HEK293 (cell line): ENCODE measurements at regions not wholly inside any gene's neighbourhood (a gene's known extent, or its start where the extent isn't known, plus 50 kb on each side); places are given as distances from the start of the nearest gene placed in this dataset.

Experiments
- CTCF ChIA-PET: fragments of 350-600 bp; formaldehyde crosslinking; extraction: SDS; loops from one replicate; lab custom pipeline; 2021; ENCODE audit warnings: antibody characterized with exemption; lab: Yijun Ruan, JAX
- POLR2A ChIA-PET: fragments of 300-600 bp; formaldehyde crosslinking; extraction: SDS; loops from one replicate; lab custom pipeline; 2020; ENCODE audit warnings: antibody characterized with exemption, inconsistent platforms; lab: Yijun Ruan, JAX
- H3K27ac ChIP-seq: fragments of 200-500 bp; sonication (Bioruptor generic); 2 replicates; pipeline ENCODE4 v1.5.1; 2014; ENCODE audit warnings: low read depth, low read length, control low read depth, inconsistent platforms; ENCODE audit errors: extremely low read depth
- H3K36me3 ChIP-seq, 2 experiments: fragments of 200-500 bp in 1 of 2; sonication (Bioruptor generic) in 1 of 2; 1 replicate in 1 of 2; 2 replicates in 1 of 2; pipeline ENCODE4 v1.5.1; 2014 to 2017; ENCODE audit warnings: inconsistent platforms in 2 of 2, low read length in 2 of 2; ENCODE audit not compliant: control insufficient read depth in 2 of 2, insufficient read depth in 1 of 2
- H3K4me1 ChIP-seq: fragments of 200-500 bp; sonication (Bioruptor generic); 2 replicates; pipeline ENCODE4 v1.5.1; 2014; ENCODE audit warnings: mild to moderate bottlenecking, low read length, inconsistent platforms; ENCODE audit not compliant: control insufficient read depth, insufficient read depth
- H3K4me3 ChIP-seq: 2 replicates; pipeline ENCODE4 v1.5.1; 2011; ENCODE audit warnings: low read depth, mild to moderate bottlenecking, control low read depth, low read length, moderate library complexity
- H3K9me3 ChIP-seq: fragments of 200-500 bp; sonication (Bioruptor generic); 2 replicates; pipeline ENCODE4 v1.5.1; 2014; ENCODE audit warnings: low read depth, low read length, inconsistent platforms; ENCODE audit not compliant: control insufficient read depth, insufficient read depth
- KLF1 ChIP-seq: fragments of 450-650 bp; formaldehyde crosslinking; IDR thresholded peaks from 2 replicates; pipeline ENCODE4 v1.5.1; 2016; ENCODE audit warnings: missing biosample characterization, missing genetic modification characterization
- KLF7 ChIP-seq: fragments of 450-650 bp; formaldehyde crosslinking; IDR thresholded peaks from 2 replicates; pipeline ENCODE4 v1.5.1; 2016; ENCODE audit warnings: missing biosample characterization, missing genetic modification characterization, borderline replicate concordance
- REPIN1 ChIP-seq: fragments of 450-650 bp; formaldehyde crosslinking; IDR thresholded peaks from 2 replicates; pipeline ENCODE4 v1.5.1; 2017; ENCODE audit warnings: missing biosample characterization, missing genetic modification characterization, low read depth
- ZBTB1 ChIP-seq: fragments of 450-650 bp; formaldehyde crosslinking; IDR thresholded peaks from 2 replicates; pipeline ENCODE4 v1.5.1; 2016; ENCODE audit warnings: missing biosample characterization, missing genetic modification characterization
- ZFP3 ChIP-seq: fragments of 450-650 bp; formaldehyde crosslinking; IDR thresholded peaks from 2 replicates; pipeline ENCODE4 v1.5.1; 2016; ENCODE audit warnings: low read depth, missing biosample characterization, missing genetic modification characterization
- ZNF155 ChIP-seq: fragments of 450-650 bp; formaldehyde crosslinking; IDR thresholded peaks from 2 replicates; pipeline ENCODE4 v1.5.1; 2016; ENCODE audit warnings: missing biosample characterization, missing genetic modification characterization
- ZNF16 ChIP-seq: fragments of 450-650 bp; formaldehyde crosslinking; IDR thresholded peaks from 2 replicates; pipeline ENCODE4 v1.5.1; 2016; ENCODE audit warnings: low read depth, missing biosample characterization, missing genetic modification characterization
- ZNF174 ChIP-seq: fragments of 450-650 bp; formaldehyde crosslinking; IDR thresholded peaks from 2 replicates; pipeline ENCODE4 v1.5.0; 2017; ENCODE audit warnings: missing biosample characterization, mild to moderate bottlenecking, missing genetic modification characterization
- ZNF266 ChIP-seq: fragments of 450-650 bp; formaldehyde crosslinking; IDR thresholded peaks from 2 replicates; pipeline ENCODE4 v1.5.1; 2016; ENCODE audit warnings: missing biosample characterization, missing genetic modification characterization, low read depth
- ZNF302 ChIP-seq: fragments of 450-650 bp; formaldehyde crosslinking; IDR thresholded peaks from 2 replicates; pipeline ENCODE4 v1.5.1; 2016; ENCODE audit warnings: missing biosample characterization, missing genetic modification characterization, low read depth
- ZNF324 ChIP-seq: fragments of 450-650 bp; formaldehyde crosslinking; IDR thresholded peaks from 2 replicates; pipeline ENCODE4 v1.5.1; 2016; ENCODE audit warnings: missing biosample characterization, missing genetic modification characterization
- ZNF416 ChIP-seq: fragments of 450-650 bp; formaldehyde crosslinking; IDR thresholded peaks from 2 replicates; pipeline ENCODE4 v1.5.1; 2016; ENCODE audit warnings: missing biosample characterization, missing genetic modification characterization
- ZNF48 ChIP-seq: fragments of 450-650 bp; formaldehyde crosslinking; IDR thresholded peaks from 2 replicates; pipeline ENCODE4 v1.5.1; 2016; ENCODE audit warnings: missing biosample characterization, missing genetic modification characterization
- ZNF521 ChIP-seq: fragments of 450-650 bp; formaldehyde crosslinking; IDR thresholded peaks from 2 replicates; pipeline ENCODE4 v1.5.1; 2017; ENCODE audit warnings: missing biosample characterization, mild to moderate bottlenecking, missing genetic modification characterization
- ZNF596 ChIP-seq: fragments of 450-650 bp; IDR thresholded peaks from 2 replicates; pipeline ENCODE4 v1.5.0; 2018; ENCODE audit warnings: missing biosample characterization, mild to moderate bottlenecking, missing genetic modification characterization, moderate library complexity
- ZNF624 ChIP-seq: fragments of 450-650 bp; formaldehyde crosslinking; IDR thresholded peaks from 2 replicates; pipeline ENCODE4 v1.5.1; 2017; ENCODE audit warnings: missing biosample characterization, missing genetic modification characterization
- ZNF626 ChIP-seq: fragments of 450-650 bp; sonication (Bioruptor Pico); formaldehyde crosslinking; IDR thresholded peaks from 2 replicates; pipeline ENCODE4 v1.5.1; 2018; ENCODE audit warnings: missing biosample characterization, missing genetic modification characterization, inconsistent platforms
- ZNF660 ChIP-seq: fragments of 450-650 bp; IDR thresholded peaks from 2 replicates; pipeline ENCODE4 v1.5.1; 2018; ENCODE audit warnings: missing biosample characterization, mild to moderate bottlenecking, missing genetic modification characterization
- ZNF707 ChIP-seq: fragments of 450-650 bp; formaldehyde crosslinking; IDR thresholded peaks from 2 replicates; pipeline ENCODE4 v1.5.1; 2016; ENCODE audit warnings: missing biosample characterization, missing genetic modification characterization
- TF ChIP-seq, protein P1 (sequence below): fragments of 450-650 bp; formaldehyde crosslinking; IDR thresholded peaks from 2 replicates; pipeline ENCODE4 v1.5.1; 2016; ENCODE audit warnings: missing biosample characterization, missing genetic modification characterization
- TF ChIP-seq, protein P2 (sequence below): fragments of 450-650 bp; formaldehyde crosslinking; IDR thresholded peaks from 2 replicates; pipeline ENCODE4 v1.5.1; 2016; ENCODE audit warnings: missing biosample characterization, missing genetic modification characterization
- TF ChIP-seq, protein P3 (sequence below): fragments of 450-650 bp; formaldehyde crosslinking; IDR thresholded peaks from 2 replicates; pipeline ENCODE4 v1.5.1; 2016; ENCODE audit warnings: missing biosample characterization, missing genetic modification characterization
- TF ChIP-seq, protein P4 (sequence below): fragments of 450-650 bp; formaldehyde crosslinking; IDR thresholded peaks from 2 replicates; pipeline ENCODE4 v1.5.1; 2016; ENCODE audit warnings: missing biosample characterization, missing genetic modification characterization
- TF ChIP-seq, protein P5 (sequence below): fragments of 450-650 bp; formaldehyde crosslinking; IDR thresholded peaks from 2 replicates; pipeline ENCODE4 v1.5.1; 2016; ENCODE audit warnings: missing biosample characterization, missing genetic modification characterization

DNA sequence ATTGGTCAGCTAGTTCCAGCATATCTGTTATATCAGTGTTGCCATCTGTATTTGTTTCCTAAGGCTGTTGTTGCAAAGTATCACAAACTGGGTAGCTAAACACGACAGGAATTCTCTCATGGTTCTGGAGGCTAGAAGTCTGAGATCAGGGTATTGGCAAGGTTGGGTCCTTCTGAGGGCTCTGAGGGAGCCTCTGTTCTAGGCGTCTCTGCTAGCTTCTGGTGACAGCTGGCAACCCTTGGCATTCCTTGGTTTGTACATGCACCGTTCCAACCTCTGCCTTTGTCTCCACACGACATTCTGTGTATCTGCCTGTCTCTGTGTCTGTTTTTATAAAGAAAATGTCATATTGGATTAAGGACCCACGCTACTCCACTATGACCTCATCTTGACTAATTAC, 219.9 kb upstream of the NLRP1 start:
- ChIA-PET CTCF (interaction anchor here (0.6 to 1.7 kb wide), 2 partner anchors 10 to 331 kb away, joined by 3 to 4 read pairs; no protein-coding TSS in a partner anchor), POLR2A (no interaction called here)
- Histone ChIP-seq H3K27ac (no peak overlapping the region), H3K36me3 (no peaks in the 10 kb centered on the region), H3K4me3 (no peak overlapping the region), H3K9me3 (no peaks in the 10 kb centered on the region), H3K4me1 (no peaks in the 10 kb centered on the region)
- no peak for TF ChIP-seq ZNF174 (tag by site-specific recombination)
- TF ChIP-seq ZNF324, result no peak
- no peak for TF ChIP-seq ZNF16 (tag by site-specific recombination)
- no peak for TF ChIP-seq ZNF416 (tag by site-specific recombination)
- no peak for TF ChIP-seq ZNF707 (tag by site-specific recombination)
- TF ChIP-seq, all 188 proteins: peak for 0

DNA sequence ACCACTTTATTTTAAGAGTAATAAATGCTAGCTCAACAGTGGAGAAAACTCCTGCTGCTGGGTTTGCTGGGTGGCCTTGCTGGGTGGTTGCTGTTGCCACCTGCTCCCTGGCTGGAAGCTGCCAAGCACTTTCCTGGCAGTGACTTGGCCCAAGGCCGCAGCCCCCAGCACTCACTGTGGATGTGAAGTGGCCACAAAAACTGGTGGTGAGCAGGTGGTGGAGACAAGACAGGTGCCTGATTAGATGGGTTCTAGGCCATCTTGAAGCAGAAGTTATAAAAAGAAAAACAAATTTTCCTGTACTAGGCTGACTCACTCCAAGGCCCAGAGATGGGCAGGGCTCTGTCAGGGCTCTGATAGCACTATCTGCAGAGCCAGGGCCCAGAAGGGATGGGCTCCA, 224.7 kb upstream of the NLRP1 start:
- H3K4me3 ChIP-seq, result no peak overlapping the region
- H3K9me3 ChIP-seq, result no peaks in the 10 kb centered on the region
- H3K36me3 ChIP-seq, result no peaks in the 10 kb centered on the region
- TF ChIP-seq ZNF596 (tag by site-specific recombination) (no peak), ZNF266 (tag by site-specific recombination) (no peak), REPIN1 (tag by site-specific recombination) (no peak), ZNF302 (no peak), ZNF155 (tag by site-specific recombination) (no peak), ZNF626 (tag by site-specific recombination) (no peak), ZNF521 (tag by site-specific recombination) (no peak), ZNF48 (tag by site-specific recombination) (no peak), KLF7 (tag by site-specific recombination) (no peak), ZNF660 (tag by site-specific recombination) (no peak), KLF1 (no peak), ZBTB1 (tag by site-specific recombination) (no peak), ZNF624 (tag by site-specific recombination) (no peak), ZFP3 (tag by site-specific recombination) (no peak)
- TF ChIP-seq, protein P1, sequence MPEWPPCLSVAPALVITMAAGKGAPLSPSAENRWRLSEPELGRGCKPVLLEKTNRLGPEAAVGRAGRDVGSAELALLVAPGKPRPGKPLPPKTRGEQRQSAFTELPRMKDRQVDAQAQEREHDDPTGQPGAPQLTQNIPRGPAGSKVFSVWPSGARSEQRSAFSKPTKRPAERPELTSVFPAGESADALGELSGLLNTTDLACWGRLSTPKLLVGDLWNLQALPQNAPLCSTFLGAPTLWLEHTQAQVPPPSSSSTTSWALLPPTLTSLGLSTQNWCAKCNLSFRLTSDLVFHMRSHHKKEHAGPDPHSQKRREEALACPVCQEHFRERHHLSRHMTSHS (tag by site-specific recombination), result no peak
- TF ChIP-seq, protein P2, sequence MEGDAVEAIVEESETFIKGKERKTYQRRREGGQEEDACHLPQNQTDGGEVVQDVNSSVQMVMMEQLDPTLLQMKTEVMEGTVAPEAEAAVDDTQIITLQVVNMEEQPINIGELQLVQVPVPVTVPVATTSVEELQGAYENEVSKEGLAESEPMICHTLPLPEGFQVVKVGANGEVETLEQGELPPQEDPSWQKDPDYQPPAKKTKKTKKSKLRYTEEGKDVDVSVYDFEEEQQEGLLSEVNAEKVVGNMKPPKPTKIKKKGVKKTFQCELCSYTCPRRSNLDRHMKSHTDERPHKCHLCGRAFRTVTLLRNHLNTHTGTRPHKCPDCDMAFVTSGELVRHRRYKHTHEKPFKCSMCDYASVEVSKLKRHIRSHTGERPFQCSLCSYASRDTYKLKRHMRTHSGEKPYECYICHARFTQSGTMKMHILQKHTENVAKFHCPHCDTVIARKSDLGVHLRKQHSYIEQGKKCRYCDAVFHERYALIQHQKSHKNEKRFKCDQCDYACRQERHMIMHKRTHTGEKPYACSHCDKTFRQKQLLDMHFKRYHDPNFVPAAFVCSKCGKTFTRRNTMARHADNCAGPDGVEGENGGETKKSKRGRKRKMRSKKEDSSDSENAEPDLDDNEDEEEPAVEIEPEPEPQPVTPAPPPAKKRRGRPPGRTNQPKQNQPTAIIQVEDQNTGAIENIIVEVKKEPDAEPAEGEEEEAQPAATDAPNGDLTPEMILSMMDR (tag by site-specific recombination), result no peak
- TF ChIP-seq, protein P3, sequence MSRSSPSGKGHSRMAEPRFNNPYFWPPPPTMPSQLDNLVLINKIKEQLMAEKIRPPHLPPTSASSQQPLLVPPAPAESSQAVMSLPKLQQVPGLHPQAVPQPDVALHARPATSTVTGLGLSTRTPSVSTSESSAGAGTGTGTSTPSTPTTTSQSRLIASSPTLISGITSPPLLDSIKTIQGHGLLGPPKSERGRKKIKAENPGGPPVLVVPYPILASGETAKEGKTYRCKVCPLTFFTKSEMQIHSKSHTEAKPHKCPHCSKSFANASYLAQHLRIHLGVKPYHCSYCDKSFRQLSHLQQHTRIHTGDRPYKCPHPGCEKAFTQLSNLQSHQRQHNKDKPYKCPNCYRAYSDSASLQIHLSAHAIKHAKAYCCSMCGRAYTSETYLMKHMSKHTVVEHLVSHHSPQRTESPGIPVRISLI (tag by site-specific recombination), result no peak
- TF ChIP-seq, protein P4, sequence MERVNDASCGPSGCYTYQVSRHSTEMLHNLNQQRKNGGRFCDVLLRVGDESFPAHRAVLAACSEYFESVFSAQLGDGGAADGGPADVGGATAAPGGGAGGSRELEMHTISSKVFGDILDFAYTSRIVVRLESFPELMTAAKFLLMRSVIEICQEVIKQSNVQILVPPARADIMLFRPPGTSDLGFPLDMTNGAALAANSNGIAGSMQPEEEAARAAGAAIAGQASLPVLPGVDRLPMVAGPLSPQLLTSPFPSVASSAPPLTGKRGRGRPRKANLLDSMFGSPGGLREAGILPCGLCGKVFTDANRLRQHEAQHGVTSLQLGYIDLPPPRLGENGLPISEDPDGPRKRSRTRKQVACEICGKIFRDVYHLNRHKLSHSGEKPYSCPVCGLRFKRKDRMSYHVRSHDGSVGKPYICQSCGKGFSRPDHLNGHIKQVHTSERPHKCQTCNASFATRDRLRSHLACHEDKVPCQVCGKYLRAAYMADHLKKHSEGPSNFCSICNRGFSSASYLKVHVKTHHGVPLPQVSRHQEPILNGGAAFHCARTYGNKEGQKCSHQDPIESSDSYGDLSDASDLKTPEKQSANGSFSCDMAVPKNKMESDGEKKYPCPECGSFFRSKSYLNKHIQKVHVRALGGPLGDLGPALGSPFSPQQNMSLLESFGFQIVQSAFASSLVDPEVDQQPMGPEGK, result no peak
- TF ChIP-seq, protein P5, sequence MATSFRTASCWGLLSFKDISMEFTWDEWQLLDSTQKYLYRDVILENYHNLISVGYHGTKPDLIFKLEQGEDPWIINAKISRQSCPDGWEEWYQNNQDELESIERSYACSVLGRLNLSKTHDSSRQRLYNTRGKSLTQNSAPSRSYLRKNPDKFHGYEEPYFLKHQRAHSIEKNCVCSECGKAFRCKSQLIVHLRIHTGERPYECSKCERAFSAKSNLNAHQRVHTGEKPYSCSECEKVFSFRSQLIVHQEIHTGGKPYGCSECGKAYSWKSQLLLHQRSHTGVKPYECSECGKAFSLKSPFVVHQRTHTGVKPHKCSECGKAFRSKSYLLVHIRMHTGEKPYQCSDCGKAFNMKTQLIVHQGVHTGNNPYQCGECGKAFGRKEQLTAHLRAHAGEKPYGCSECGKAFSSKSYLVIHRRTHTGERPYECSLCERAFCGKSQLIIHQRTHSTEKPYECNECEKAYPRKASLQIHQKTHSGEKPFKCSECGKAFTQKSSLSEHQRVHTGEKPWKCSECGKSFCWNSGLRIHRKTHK (tag by site-specific recombination), result no peak
- ChIA-PET POLR2A (no interaction called here), CTCF (no interaction called here)
- no peak overlapping the region for H3K27ac ChIP-seq
- H3K4me1 ChIP-seq, result no peaks in the 10 kb centered on the region
